Keratinocyte (primary cell): ENCODE measurements at regions not wholly inside any gene's neighbourhood (a gene's known extent, or its start where the extent isn't known, plus 50 kb on each side); places are given as distances from the start of the nearest gene placed in this dataset.

ENCODE experiments used
- CTCF ChIP-seq, 3 experiments: IDR thresholded peaks in 1 of 3; conservative IDR thresholded peaks in 1 of 3; optimal IDR thresholded peaks in 1 of 3; 2 replicates in 2 of 3; 3 replicates in 1 of 3; pipeline versions ENCODE3 to v1.5.1; 2011; ENCODE audit warnings: low read length in 3 of 3, mild to moderate bottlenecking in 3 of 3, moderate library complexity in 2 of 3, control low read depth in 1 of 3, inconsistent platforms in 1 of 3; ENCODE audit not compliant: insufficient read depth in 2 of 3; ENCODE audit errors: extremely low read depth in 1 of 3
- EZH2 ChIP-seq: IDR thresholded peaks from one replicate; pipeline ENCODE4 v1.6.1; 2012; ENCODE audit warnings: inconsistent platforms, mild to moderate bottlenecking, low read length, moderate library complexity

- no peak for TF ChIP-seq CTCF (optimal IDR thresholded peaks at IDR 0.05 in 1 of 3, IDR thresholded peaks at IDR 0.05 in 1 of 3, conservative IDR thresholded peaks at IDR 0.05 in 1 of 3; ENCODE audit: extremely low read depth in 1 of 3, insufficient read depth in 2 of 3, low read length in 3 of 3)
- TF ChIP-seq EZH2, result no peak
These were observed 411.3 kb upstream of the RUNX1 start for GRCh38 chr21:35460441-35460840.
